ENCODE measurements at regions not wholly inside any gene's neighbourhood (a gene's known extent, or its start where the extent isn't known, plus 50 kb on each side); places are given as distances from the start of the nearest gene placed in this dataset.

DNA sequence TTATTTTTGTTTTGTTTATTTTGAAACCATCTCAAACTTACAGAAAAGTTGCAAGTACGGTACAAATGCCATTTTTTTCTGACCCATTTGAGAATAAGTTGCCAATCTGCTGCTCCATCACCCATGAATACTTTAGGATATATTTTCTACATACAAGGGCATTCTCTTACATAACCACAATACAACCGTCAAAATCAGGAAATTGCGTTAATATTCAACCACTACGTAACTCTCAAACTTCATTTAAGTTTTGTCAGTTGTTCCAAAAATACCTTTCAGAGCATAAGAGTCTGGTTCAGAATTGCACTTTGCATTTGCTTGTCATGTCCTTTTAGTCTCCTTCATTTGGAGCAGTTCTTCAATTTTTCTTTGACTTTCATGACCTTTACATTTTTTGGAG is 194.3 kb upstream of the BDNF start (continued):
- TF ChIP-seq, protein P1, sequence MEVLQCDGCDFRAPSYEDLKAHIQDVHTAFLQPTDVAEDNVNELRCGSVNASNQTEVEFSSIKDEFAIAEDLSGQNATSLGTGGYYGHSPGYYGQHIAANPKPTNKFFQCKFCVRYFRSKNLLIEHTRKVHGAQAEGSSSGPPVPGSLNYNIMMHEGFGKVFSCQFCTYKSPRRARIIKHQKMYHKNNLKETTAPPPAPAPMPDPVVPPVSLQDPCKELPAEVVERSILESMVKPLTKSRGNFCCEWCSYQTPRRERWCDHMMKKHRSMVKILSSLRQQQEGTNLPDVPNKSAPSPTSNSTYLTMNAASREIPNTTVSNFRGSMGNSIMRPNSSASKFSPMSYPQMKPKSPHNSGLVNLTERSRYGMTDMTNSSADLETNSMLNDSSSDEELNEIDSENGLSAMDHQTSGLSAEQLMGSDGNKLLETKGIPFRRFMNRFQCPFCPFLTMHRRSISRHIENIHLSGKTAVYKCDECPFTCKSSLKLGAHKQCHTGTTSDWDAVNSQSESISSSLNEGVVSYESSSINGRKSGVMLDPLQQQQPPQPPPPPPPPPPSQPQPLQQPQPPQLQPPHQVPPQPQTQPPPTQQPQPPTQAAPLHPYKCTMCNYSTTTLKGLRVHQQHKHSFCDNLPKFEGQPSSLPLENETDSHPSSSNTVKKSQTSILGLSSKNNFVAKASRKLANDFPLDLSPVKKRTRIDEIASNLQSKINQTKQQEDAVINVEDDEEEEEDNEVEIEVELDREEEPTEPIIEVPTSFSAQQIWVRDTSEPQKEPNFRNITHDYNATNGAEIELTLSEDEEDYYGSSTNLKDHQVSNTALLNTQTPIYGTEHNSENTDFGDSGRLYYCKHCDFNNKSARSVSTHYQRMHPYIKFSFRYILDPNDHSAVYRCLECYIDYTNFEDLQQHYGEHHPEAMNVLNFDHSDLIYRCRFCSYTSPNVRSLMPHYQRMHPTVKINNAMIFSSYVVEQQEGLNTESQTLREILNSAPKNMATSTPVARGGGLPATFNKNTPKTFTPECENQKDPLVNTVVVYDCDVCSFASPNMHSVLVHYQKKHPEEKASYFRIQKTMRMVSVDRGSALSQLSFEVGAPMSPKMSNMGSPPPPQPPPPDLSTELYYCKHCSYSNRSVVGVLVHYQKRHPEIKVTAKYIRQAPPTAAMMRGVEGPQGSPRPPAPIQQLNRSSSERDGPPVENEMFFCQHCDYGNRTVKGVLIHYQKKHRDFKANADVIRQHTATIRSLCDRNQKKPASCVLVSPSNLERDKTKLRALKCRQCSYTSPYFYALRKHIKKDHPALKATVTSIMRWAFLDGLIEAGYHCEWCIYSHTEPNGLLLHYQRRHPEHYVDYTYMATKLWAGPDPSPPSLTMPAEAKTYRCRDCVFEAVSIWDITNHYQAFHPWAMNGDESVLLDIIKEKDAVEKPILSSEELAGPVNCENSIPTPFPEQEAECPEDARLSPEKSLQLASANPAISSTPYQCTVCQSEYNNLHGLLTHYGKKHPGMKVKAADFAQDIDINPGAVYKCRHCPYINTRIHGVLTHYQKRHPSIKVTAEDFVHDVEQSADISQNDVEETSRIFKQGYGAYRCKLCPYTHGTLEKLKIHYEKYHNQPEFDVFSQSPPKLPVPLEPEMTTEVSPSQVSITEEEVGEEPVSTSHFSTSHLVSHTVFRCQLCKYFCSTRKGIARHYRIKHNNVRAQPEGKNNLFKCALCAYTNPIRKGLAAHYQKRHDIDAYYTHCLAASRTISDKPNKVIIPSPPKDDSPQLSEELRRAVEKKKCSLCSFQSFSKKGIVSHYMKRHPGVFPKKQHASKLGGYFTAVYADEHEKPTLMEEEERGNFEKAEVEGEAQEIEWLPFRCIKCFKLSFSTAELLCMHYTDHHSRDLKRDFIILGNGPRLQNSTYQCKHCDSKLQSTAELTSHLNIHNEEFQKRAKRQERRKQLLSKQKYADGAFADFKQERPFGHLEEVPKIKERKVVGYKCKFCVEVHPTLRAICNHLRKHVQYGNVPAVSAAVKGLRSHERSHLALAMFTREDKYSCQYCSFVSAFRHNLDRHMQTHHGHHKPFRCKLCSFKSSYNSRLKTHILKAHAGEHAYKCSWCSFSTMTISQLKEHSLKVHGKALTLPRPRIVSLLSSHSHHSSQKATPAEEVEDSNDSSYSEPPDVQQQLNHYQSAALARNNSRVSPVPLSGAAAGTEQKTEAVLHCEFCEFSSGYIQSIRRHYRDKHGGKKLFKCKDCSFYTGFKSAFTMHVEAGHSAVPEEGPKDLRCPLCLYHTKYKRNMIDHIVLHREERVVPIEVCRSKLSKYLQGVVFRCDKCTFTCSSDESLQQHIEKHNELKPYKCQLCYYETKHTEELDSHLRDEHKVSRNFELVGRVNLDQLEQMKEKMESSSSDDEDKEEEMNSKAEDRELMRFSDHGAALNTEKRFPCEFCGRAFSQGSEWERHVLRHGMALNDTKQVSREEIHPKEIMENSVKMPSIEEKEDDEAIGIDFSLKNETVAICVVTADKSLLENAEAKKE (CRISPR knock-in tag; IDR thresholded peaks at IDR 0.05): no peak
- TF ChIP-seq, protein P2, sequence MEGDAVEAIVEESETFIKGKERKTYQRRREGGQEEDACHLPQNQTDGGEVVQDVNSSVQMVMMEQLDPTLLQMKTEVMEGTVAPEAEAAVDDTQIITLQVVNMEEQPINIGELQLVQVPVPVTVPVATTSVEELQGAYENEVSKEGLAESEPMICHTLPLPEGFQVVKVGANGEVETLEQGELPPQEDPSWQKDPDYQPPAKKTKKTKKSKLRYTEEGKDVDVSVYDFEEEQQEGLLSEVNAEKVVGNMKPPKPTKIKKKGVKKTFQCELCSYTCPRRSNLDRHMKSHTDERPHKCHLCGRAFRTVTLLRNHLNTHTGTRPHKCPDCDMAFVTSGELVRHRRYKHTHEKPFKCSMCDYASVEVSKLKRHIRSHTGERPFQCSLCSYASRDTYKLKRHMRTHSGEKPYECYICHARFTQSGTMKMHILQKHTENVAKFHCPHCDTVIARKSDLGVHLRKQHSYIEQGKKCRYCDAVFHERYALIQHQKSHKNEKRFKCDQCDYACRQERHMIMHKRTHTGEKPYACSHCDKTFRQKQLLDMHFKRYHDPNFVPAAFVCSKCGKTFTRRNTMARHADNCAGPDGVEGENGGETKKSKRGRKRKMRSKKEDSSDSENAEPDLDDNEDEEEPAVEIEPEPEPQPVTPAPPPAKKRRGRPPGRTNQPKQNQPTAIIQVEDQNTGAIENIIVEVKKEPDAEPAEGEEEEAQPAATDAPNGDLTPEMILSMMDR (conservative IDR thresholded peaks at IDR 0.05; ENCODE audit: low read depth in 2 of 2): no peak
- TF ChIP-seq JUNB (IDR thresholded peaks at IDR 0.05; ENCODE audit: unreplicated experiment): no peak
- TF ChIP-seq EZH2phosphoT487 (IDR thresholded peaks at IDR 0.05; ENCODE audit: unreplicated experiment): no peak
- TF ChIP-seq EZH2 (IDR thresholded peaks at IDR 0.05; ENCODE audit: low read depth, unreplicated experiment): no peak
- TF ChIP-seq CREB1 (CRISPR knock-in tag; IDR thresholded peaks at IDR 0.05; ENCODE audit: low read depth): no peak
- TF ChIP-seq POLR2AphosphoS5 (IDR thresholded peaks at IDR 0.05; ENCODE audit: low read depth): no peak
- no peak for TF ChIP-seq NANOG (IDR thresholded peaks at IDR 0.05; ENCODE audit: borderline replicate concordance)
- no peak for TF ChIP-seq ZNF331 (CRISPR knock-in tag; IDR thresholded peaks at IDR 0.05; ENCODE audit: low read depth)

DNA sequence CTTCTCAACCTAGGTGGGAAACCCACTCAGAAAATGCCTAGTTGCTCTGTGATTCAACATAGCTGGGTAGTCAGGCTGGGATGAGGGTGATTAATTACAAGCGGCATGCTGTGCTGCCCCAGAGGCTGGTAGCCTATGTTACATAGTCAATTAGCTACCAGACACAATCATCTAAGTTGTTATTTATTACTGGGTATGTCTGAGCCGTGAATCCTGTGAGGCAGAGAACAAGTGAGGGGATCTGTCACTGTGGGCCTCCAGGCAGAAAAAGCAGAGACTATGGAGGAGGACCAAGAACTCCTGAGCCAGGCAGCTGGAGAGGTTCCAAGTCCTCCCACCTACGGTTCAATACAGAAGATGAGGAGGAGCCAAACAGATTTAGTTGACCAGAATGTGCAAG is 186.6 kb upstream of the BDNF start:
- H3K9me2 ChIP-seq (ENCODE audit: insufficient read depth): peaks cover 21% of the 10 kb centered on the region; the same call in 1 of the 2 replicates
- H3K36me3 ChIP-seq (ENCODE audit: insufficient read depth): no peaks in the 10 kb centered on the region
- Mint-ChIP-seq H3K4me3 (no peak overlapping the region), H3K36me3 (ENCODE audit: low read depth) (no peaks in the 10 kb centered on the region), H3K9me3 (no peaks in the 10 kb centered on the region), H3K4me1 (no peaks in the 10 kb centered on the region), H3K27me3 (ENCODE audit: insufficient read depth, low read depth, poor library complexity) (peaks cover 4% of the 10 kb centered on the region), H3K27ac (no peak overlapping the region)
- H3K27ac ChIP-seq (ENCODE audit: low read depth): no peak overlapping the region
- DNase-seq (ENCODE audit: low spot score) (no peak), ATAC-seq (no peak)
- no peak overlapping the region for H3K4me2 ChIP-seq
- H3K4me1 ChIP-seq (ENCODE audit: insufficient read depth): no peaks in the 10 kb centered on the region
- H3K79me2 ChIP-seq (replicated peaks; ENCODE audit: insufficient read depth): no peaks in the 10 kb centered on the region
- H4K20me1 ChIP-seq (replicated peaks; ENCODE audit: insufficient read depth): no peaks in the 10 kb centered on the region
- no peaks in the 10 kb centered on the region for H3K27me3 ChIP-seq (ENCODE audit: insufficient read depth)
- H3K4me3 ChIP-seq: no peak overlapping the region
- H2AFZ ChIP-seq: no peak overlapping the region
- no peaks in the 10 kb centered on the region for H3F3A ChIP-seq (replicated peaks; ENCODE audit: low read depth)
- TF ChIP-seq, protein P1 (CRISPR knock-in tag; IDR thresholded peaks at IDR 0.05): no peak
- TF ChIP-seq NANOG (IDR thresholded peaks at IDR 0.05; ENCODE audit: borderline replicate concordance) (no peak), POLR2AphosphoS5 (IDR thresholded peaks at IDR 0.05; ENCODE audit: low read depth) (no peak)
